HepG2 (cell line): ENCODE measurements at regions not wholly inside any gene's neighbourhood (a gene's known extent, or its start where the extent isn't known, plus 50 kb on each side); places are given as distances from the start of the nearest gene placed in this dataset.

Experiments
- DMAP1 ChIP-seq: IDR thresholded peaks from 2 replicates; pipeline ENCODE4 v1.6.1; 2016
- NFE2 ChIP-seq: sonication (generic); formaldehyde crosslinking; IDR thresholded peaks from 2 replicates; pipeline ENCODE4 v1.4.0; 2020; ENCODE audit warnings: missing genetic modification reagents
- NR2F2 ChIP-seq: IDR thresholded peaks from 2 replicates; pipeline ENCODE4 v1.6.1; 2012; ENCODE audit warnings: low read depth, inconsistent platforms, borderline replicate concordance
- PHF21A ChIP-seq: sonication (generic); formaldehyde crosslinking; IDR thresholded peaks from 2 replicates; pipeline ENCODE4 v1.5.0; 2020; ENCODE audit warnings: mild to moderate bottlenecking, missing genetic modification reagents
- PTBP1 ChIP-seq: fragments of 200-400 bp; formaldehyde crosslinking; IDR thresholded peaks from 2 replicates; pipeline ENCODE4 v1.6.1; 2018; ENCODE audit warnings: low read length, low read depth; ENCODE audit not compliant: poor library complexity, severe bottlenecking
- SMAD9 ChIP-seq: sonication (generic); formaldehyde crosslinking; IDR thresholded peaks from 2 replicates; pipeline ENCODE4 v1.5.1; 2020; ENCODE audit warnings: mild to moderate bottlenecking, missing genetic modification reagents
- SRSF9 ChIP-seq: fragments of 200-400 bp; formaldehyde crosslinking; IDR thresholded peaks from 2 replicates; pipeline ENCODE4 v1.6.1; 2018; ENCODE audit warnings: borderline replicate concordance, mild to moderate bottlenecking, low read depth, low read length; ENCODE audit not compliant: insufficient read depth, poor library complexity, severe bottlenecking
- TBL1XR1 ChIP-seq: fragments of 150-350 bp; IDR thresholded peaks from 2 replicates; pipeline ENCODE4 v1.6.1; 2014; ENCODE audit warnings: borderline replicate concordance, low read length; ENCODE audit not compliant: partially characterized antibody
- TGIF2 ChIP-seq: IDR thresholded peaks from 2 replicates; pipeline ENCODE4 v1.6.1; 2016; ENCODE audit warnings: control low read depth, missing compliant biosample characterization
- ZBTB7A ChIP-seq: sonication (generic); formaldehyde crosslinking; IDR thresholded peaks from 2 replicates; pipeline ENCODE4 v1.8.0; 2022; ENCODE audit warnings: mild to moderate bottlenecking, missing genetic modification reagents
- ZNF296 ChIP-seq: sonication (generic); formaldehyde crosslinking; conservative IDR thresholded peaks from 2 replicates; pipeline ENCODE4 v1.5.0; 2020; ENCODE audit warnings: mild to moderate bottlenecking, missing genetic modification reagents
- ZNF33A ChIP-seq: sonication (generic); formaldehyde crosslinking; IDR thresholded peaks from 2 replicates; pipeline ENCODE4 v1.5.1; 2020; ENCODE audit warnings: missing genetic modification reagents, mild to moderate bottlenecking, moderate library complexity, borderline replicate concordance
- ZNF530 ChIP-seq: sonication (generic); formaldehyde crosslinking; IDR thresholded peaks from 2 replicates; pipeline ENCODE4 v1.5.0; 2020; ENCODE audit warnings: low read depth, mild to moderate bottlenecking, missing genetic modification reagents
- TF ChIP-seq, protein P1 (sequence below): sonication (generic); formaldehyde crosslinking; IDR thresholded peaks from 2 replicates; pipeline ENCODE4 v1.8.0; 2022; ENCODE audit warnings: low read depth, missing genetic modification reagents
- TF ChIP-seq, protein P2 (sequence below): sonication (generic); formaldehyde crosslinking; IDR thresholded peaks from 2 replicates; pipeline ENCODE4 v1.8.0; 2022; ENCODE audit warnings: mild to moderate bottlenecking, missing genetic modification reagents
- TF ChIP-seq, protein P3 (sequence below): sonication (generic); formaldehyde crosslinking; IDR thresholded peaks from 2 replicates; pipeline ENCODE4 v1.5.1; 2020; ENCODE audit warnings: missing genetic modification reagents, mild to moderate bottlenecking, borderline replicate concordance
- TF ChIP-seq, protein P4 (sequence below): sonication (generic); formaldehyde crosslinking; IDR thresholded peaks from 2 replicates; pipeline ENCODE4 v1.4.0; 2020; ENCODE audit warnings: missing genetic modification reagents

DNA sequence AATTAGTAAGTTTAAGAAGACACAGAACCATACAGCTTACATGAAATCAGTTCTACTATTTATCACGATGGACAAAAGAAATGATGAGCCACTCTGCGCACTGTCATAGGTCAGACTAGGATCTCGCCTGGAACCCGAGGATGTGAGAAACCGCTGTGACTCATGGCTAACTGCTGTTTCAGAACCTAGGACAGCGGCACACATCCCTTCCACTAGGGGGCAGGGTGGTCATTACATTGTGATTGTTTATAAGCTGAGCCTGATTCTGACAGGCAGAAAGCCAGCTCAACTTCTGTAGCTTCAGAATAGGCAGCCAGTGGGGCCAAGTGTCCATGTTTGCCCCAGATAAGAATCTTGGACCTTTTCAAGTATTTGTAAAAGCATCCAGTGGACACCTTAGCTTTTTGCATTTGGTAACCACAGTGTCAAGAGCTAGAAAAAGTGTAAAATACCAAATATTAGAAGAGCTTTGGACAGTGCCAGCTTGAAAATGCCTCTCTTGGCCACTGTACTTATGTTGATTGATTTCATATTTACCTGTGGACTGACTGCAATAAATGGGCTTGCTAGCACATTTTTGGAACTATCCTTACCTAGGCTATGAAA is 115.8 kb downstream of the KBTBD8 start (continued):
- TF ChIP-seq, protein P1, sequence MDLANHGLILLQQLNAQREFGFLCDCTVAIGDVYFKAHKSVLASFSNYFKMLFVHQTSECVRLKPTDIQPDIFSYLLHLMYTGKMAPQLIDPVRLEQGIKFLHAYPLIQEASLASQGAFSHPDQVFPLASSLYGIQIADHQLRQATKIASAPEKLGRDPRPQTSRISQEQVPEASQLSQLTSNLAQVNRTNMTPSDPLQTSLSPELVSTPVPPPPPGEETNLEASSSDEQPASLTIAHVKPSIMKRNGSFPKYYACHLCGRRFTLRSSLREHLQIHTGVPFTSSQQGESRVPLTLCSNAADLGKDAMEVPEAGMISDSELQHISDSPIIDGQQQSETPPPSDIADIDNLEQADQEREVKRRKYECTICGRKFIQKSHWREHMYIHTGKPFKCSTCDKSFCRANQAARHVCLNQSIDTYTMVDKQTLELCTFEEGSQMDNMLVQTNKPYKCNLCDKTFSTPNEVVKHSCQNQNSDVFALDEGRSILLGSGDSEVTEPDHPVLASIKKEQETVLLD, result 0 out of 2 replicates have a peak, but pooled peaks have one; percentile 36
- no peak for TF ChIP-seq ZNF33A (CRISPR knock-in tag)
- TF ChIP-seq SMAD9 (CRISPR knock-in tag), result peak; percentile 90; the same call in 1 of the 2 replicates
- TF ChIP-seq TBL1XR1, result no peak
- TF ChIP-seq, protein P2, sequence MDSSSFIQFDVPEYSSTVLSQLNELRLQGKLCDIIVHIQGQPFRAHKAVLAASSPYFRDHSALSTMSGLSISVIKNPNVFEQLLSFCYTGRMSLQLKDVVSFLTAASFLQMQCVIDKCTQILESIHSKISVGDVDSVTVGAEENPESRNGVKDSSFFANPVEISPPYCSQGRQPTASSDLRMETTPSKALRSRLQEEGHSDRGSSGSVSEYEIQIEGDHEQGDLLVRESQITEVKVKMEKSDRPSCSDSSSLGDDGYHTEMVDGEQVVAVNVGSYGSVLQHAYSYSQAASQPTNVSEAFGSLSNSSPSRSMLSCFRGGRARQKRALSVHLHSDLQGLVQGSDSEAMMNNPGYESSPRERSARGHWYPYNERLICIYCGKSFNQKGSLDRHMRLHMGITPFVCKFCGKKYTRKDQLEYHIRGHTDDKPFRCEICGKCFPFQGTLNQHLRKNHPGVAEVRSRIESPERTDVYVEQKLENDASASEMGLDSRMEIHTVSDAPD (CRISPR knock-in tag), result 0 out of 2 replicates have a peak, but pooled peaks have one; percentile 45
- peak; percentile 99 for TF ChIP-seq TGIF2
- no peak for TF ChIP-seq PTBP1
- TF ChIP-seq ZNF530 (CRISPR knock-in tag), result peak; percentile 83; the same call in 1 of the 2 replicates
- TF ChIP-seq DMAP1 (CRISPR knock-in tag), result no peak
- TF ChIP-seq NR2F2, result no peak
- no peak for TF ChIP-seq PHF21A
- TF ChIP-seq ZBTB7A (CRISPR knock-in tag), result peak; percentile 68; the same call in 1 of the 2 replicates
- TF ChIP-seq SRSF9, result no peak
- TF ChIP-seq, protein P3, sequence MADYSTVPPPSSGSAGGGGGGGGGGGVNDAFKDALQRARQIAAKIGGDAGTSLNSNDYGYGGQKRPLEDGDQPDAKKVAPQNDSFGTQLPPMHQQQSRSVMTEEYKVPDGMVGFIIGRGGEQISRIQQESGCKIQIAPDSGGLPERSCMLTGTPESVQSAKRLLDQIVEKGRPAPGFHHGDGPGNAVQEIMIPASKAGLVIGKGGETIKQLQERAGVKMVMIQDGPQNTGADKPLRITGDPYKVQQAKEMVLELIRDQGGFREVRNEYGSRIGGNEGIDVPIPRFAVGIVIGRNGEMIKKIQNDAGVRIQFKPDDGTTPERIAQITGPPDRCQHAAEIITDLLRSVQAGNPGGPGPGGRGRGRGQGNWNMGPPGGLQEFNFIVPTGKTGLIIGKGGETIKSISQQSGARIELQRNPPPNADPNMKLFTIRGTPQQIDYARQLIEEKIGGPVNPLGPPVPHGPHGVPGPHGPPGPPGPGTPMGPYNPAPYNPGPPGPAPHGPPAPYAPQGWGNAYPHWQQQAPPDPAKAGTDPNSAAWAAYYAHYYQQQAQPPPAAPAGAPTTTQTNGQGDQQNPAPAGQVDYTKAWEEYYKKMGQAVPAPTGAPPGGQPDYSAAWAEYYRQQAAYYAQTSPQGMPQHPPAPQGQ (CRISPR knock-in tag), result no peak
- TF ChIP-seq NFE2 (CRISPR knock-in tag), result peak; percentile 64
- no peak; the same call in 1 of the 2 replicates for TF ChIP-seq ZNF296 (CRISPR knock-in tag)
- TF ChIP-seq, protein P4, sequence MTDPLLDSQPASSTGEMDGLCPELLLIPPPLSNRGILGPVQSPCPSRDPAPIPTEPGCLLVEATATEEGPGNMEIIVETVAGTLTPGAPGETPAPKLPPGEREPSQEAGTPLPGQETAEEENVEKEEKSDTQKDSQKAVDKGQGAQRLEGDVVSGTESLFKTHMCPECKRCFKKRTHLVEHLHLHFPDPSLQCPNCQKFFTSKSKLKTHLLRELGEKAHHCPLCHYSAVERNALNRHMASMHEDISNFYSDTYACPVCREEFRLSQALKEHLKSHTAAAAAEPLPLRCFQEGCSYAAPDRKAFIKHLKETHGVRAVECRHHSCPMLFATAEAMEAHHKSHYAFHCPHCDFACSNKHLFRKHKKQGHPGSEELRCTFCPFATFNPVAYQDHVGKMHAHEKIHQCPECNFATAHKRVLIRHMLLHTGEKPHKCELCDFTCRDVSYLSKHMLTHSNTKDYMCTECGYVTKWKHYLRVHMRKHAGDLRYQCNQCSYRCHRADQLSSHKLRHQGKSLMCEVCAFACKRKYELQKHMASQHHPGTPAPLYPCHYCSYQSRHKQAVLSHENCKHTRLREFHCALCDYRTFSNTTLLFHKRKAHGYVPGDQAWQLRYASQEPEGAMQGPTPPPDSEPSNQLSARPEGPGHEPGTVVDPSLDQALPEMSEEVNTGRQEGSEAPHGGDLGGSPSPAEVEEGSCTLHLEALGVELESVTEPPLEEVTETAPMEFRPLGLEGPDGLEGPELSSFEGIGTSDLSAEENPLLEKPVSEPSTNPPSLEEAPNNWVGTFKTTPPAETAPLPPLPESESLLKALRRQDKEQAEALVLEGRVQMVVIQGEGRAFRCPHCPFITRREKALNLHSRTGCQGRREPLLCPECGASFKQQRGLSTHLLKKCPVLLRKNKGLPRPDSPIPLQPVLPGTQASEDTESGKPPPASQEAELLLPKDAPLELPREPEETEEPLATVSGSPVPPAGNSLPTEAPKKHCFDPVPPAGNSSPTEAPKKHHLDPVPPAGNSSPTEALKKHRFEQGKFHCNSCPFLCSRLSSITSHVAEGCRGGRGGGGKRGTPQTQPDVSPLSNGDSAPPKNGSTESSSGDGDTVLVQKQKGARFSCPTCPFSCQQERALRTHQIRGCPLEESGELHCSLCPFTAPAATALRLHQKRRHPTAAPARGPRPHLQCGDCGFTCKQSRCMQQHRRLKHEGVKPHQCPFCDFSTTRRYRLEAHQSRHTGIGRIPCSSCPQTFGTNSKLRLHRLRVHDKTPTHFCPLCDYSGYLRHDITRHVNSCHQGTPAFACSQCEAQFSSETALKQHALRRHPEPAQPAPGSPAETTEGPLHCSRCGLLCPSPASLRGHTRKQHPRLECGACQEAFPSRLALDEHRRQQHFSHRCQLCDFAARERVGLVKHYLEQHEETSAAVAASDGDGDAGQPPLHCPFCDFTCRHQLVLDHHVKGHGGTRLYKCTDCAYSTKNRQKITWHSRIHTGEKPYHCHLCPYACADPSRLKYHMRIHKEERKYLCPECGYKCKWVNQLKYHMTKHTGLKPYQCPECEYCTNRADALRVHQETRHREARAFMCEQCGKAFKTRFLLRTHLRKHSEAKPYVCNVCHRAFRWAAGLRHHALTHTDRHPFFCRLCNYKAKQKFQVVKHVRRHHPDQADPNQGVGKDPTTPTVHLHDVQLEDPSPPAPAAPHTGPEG (CRISPR knock-in tag), result peak; percentile 85; the same call in 1 of the 2 replicates
